ENCODE measurements at regions not wholly inside any gene's neighbourhood (a gene's known extent, or its start where the extent isn't known, plus 50 kb on each side); places are given as distances from the start of the nearest gene placed in this dataset.

DNA sequence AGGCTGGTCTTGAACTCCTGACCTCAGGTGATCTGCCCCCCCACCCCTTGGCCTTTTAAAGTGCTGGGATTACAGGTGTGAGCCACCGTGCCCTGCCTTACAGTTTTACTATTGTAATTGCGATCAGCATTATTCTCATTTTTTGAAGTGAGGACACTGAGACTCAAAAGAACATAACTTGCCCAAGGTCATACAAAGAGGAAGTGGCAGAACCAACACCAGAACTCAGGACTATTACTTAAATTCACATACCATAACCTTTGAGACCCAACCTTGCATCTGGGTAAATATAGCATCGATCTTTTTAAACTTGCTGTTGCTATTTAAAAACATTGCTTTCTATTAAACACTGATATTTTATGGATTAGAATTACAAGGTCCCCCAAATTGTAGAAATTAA, 54.2 kb downstream of the FOXI1 start:
- ChIA-PET CTCF (no interaction called here), POLR2A (ENCODE audit: low non-redundant PET) (no interaction called here)
- intact Hi-C loops (cut with micrococcal nuclease; ENCODE audit: unreplicated experiment) = no loop called here
- no peak for TF ChIP-seq EZH2 (IDR thresholded peaks at IDR 0.05; ENCODE audit: borderline replicate concordance, low read depth, low read length, poor library complexity, severe bottlenecking)
- TF ChIP-seq, protein P1, sequence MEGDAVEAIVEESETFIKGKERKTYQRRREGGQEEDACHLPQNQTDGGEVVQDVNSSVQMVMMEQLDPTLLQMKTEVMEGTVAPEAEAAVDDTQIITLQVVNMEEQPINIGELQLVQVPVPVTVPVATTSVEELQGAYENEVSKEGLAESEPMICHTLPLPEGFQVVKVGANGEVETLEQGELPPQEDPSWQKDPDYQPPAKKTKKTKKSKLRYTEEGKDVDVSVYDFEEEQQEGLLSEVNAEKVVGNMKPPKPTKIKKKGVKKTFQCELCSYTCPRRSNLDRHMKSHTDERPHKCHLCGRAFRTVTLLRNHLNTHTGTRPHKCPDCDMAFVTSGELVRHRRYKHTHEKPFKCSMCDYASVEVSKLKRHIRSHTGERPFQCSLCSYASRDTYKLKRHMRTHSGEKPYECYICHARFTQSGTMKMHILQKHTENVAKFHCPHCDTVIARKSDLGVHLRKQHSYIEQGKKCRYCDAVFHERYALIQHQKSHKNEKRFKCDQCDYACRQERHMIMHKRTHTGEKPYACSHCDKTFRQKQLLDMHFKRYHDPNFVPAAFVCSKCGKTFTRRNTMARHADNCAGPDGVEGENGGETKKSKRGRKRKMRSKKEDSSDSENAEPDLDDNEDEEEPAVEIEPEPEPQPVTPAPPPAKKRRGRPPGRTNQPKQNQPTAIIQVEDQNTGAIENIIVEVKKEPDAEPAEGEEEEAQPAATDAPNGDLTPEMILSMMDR (conservative IDR thresholded peaks at IDR 0.05; ENCODE audit: low read depth, low read length) = no peak
- H3K4me1 ChIP-seq (ENCODE audit: insufficient read depth, low read length, poor library complexity, severe bottlenecking) = no peaks in the 10 kb centered on the region
- DNase-seq (ENCODE audit: low spot score) = no peak
- H3K9me3 ChIP-seq (ENCODE audit: low read depth, low read length, poor library complexity, severe bottlenecking) = no peaks in the 10 kb centered on the region
- BruUV-seq (replicated peaks) = no TSS peak
- H3K27ac ChIP-seq (ENCODE audit: low read depth, low read length, poor library complexity, severe bottlenecking) = no peak overlapping the region
- H3K4me3 ChIP-seq (ENCODE audit: low read depth, low read length, poor library complexity, severe bottlenecking) = no peak overlapping the region
- H3K27me3 ChIP-seq (replicated peaks; ENCODE audit: insufficient read depth, low read depth, low read length, poor library complexity) = no peaks in the 10 kb centered on the region
- no peaks in the 10 kb centered on the region for H3K36me3 ChIP-seq (ENCODE audit: insufficient read depth, low read length, poor library complexity, severe bottlenecking)

DNA sequence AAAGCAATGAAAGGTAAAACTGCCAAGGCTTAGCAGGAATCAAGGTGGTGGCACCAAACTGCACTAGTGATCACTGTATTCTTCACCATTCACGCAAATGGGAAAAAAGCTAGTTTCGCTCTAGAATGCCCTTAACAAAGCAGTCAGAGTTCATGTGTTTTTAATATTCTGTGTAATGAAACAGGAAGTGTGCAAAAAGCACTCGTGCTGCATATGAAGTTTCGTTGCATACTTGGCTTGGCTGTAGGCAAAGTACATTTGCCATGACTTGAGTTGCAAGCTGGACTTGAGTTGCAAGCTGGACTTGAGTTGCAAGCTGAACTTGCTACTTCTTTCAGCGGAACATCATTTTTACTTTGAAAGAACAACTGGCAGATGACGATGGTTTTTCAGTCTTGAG, 55.4 kb downstream of the FOXI1 start:
- no TSS peak for BruUV-seq (replicated peaks)
- intact Hi-C loops (cut with micrococcal nuclease; ENCODE audit: unreplicated experiment) = no loop called here
- Histone ChIP-seq H3K4me1 (ENCODE audit: insufficient read depth, low read length, poor library complexity, severe bottlenecking) (no peaks in the 10 kb centered on the region), H3K36me3 (ENCODE audit: insufficient read depth, low read length, poor library complexity, severe bottlenecking) (no peaks in the 10 kb centered on the region), H3K27me3 (replicated peaks; ENCODE audit: insufficient read depth, low read depth, low read length, poor library complexity) (no peaks in the 10 kb centered on the region), H3K4me3 (ENCODE audit: low read depth, low read length, poor library complexity, severe bottlenecking) (no peak overlapping the region), H3K27ac (ENCODE audit: low read depth, low read length, poor library complexity, severe bottlenecking) (no peak overlapping the region), H3K9me3 (ENCODE audit: low read depth, low read length, poor library complexity, severe bottlenecking) (no peaks in the 10 kb centered on the region)
- no peak for DNase-seq (ENCODE audit: low spot score)
- no peak for TF ChIP-seq EZH2 (IDR thresholded peaks at IDR 0.05; ENCODE audit: borderline replicate concordance, low read depth, low read length, poor library complexity, severe bottlenecking)
- TF ChIP-seq, protein P1 (conservative IDR thresholded peaks at IDR 0.05; ENCODE audit: low read depth, low read length) = no peak
- ChIA-PET POLR2A (ENCODE audit: low non-redundant PET) (no interaction called here), CTCF (no interaction called here)

DNA sequence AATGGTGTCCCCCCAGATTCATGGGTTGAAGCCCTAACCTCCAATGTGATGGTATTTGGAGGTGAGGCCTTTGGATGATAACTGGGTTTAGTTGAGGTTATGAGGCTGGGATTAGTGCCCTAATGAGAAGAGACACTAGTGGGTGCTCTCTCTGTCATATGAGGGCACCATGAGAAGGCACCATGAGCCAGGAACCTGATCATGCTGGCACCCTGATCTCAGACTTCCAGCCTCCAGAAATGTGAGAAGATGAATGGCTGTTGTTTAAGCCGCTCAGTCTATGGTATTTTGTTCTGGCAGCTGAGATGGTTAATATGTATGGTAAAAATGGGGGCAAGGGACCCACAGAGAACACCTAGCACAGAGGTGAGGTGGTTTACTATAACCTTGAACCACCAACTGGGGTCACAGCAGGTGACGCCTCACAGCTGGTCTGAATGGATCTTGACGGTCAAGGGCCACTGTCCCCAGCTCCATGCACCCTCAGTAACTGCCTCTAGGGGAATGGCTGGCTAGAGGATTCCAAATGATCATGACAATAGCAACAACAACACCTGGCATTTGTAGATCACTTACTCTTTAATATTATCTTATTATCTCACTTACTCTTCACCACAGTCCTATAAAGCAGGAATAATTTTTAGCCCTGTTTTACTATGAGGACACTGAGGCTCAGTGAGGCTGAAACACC, 57.1 kb downstream of the FOXI1 start:
- Histone ChIP-seq H3K9me3 (ENCODE audit: low read depth, low read length, poor library complexity, severe bottlenecking) (no peaks in the 10 kb centered on the region), H3K27ac (ENCODE audit: low read depth, low read length, poor library complexity, severe bottlenecking) (no peak overlapping the region), H3K4me3 (ENCODE audit: low read depth, low read length, poor library complexity, severe bottlenecking) (no peak overlapping the region), H3K36me3 (ENCODE audit: insufficient read depth, low read length, poor library complexity, severe bottlenecking) (no peaks in the 10 kb centered on the region), H3K4me1 (ENCODE audit: insufficient read depth, low read length, poor library complexity, severe bottlenecking) (no peaks in the 10 kb centered on the region), H3K27me3 (replicated peaks; ENCODE audit: insufficient read depth, low read depth, low read length, poor library complexity) (no peaks in the 10 kb centered on the region)
- CTCF ChIA-PET = no interaction called here
- POLR2A ChIA-PET (ENCODE audit: low non-redundant PET) = no interaction called here
- no peak for TF ChIP-seq EZH2 (IDR thresholded peaks at IDR 0.05; ENCODE audit: borderline replicate concordance, low read depth, low read length, poor library complexity, severe bottlenecking)
- TF ChIP-seq, protein P1 (conservative IDR thresholded peaks at IDR 0.05; ENCODE audit: low read depth, low read length) = no peak
- intact Hi-C loops (cut with micrococcal nuclease; ENCODE audit: unreplicated experiment) = no loop called here
- DNase-seq (ENCODE audit: low spot score) = no peak
- no TSS peak for BruUV-seq (replicated peaks)
